ENCODE measurements at regions not wholly inside any gene's neighbourhood (a gene's known extent, or its start where the extent isn't known, plus 50 kb on each side); places are given as distances from the start of the nearest gene placed in this dataset.
A peak's percentile ranks its signal among the peaks of the same experiment; 100 is the strongest.

- no peak for DNase-seq
Measured at GRCh38 chr2:150907466-150907865, 354.2 kb downstream of the RBM43 start.

- DNase-seq, result no peak
Measured at GRCh38 chr2:150903461-150903860, 358.2 kb downstream of the RBM43 start.

GRCh38 chr2:150903055-150903454 is 358.6 kb downstream of the RBM43 start:
- DNase-seq, result no peak

- DNase-seq, result no peak
Measured at GRCh38 chr2:150900913-150901312, 360.8 kb downstream of the RBM43 start.

GRCh38 chr2:150895968-150896367 is 365.7 kb downstream of the RBM43 start:
- DNase-seq, result no peak

GRCh38 chr2:150889141-150889540 is 372.5 kb downstream of the RBM43 start:
- DNase-seq, result no peak

- no peak for DNase-seq
Measured at GRCh38 chr2:150888337-150888736, 373.3 kb downstream of the RBM43 start.

GRCh38 chr2:150887926-150888325 is 373.7 kb downstream of the RBM43 start:
- no peak for DNase-seq

GRCh38 chr2:150885774-150886386 is 375.8 kb downstream of the RBM43 start:
- DNase-seq, result peak in 1 of 3 donors; percentile 37

- DNase-seq, result no peak
Measured at GRCh38 chr2:150885236-150885635, 376.4 kb downstream of the RBM43 start.

GRCh38 chr2:150883613-150883895 is 378.1 kb downstream of the RBM43 start:
- DNase-seq, result no peak

- no peak for DNase-seq
Measured at GRCh38 chr2:150882751-150883612, 378.7 kb downstream of the RBM43 start.

GRCh38 chr2:150880986-150881385 is 380.7 kb downstream of the RBM43 start:
- no peak for DNase-seq

- no peak for DNase-seq
Measured at GRCh38 chr2:150878356-150878755, 383.3 kb downstream of the RBM43 start.

- peak; percentile 47 to 90 (median 60) for DNase-seq
Measured at GRCh38 chr2:150876251-150876950, 385.3 kb downstream of the RBM43 start.

- DNase-seq, result no peak
Measured at GRCh38 chr2:150873396-150873772, 385.9 kb upstream of the RND3 start.

- DNase-seq, result no peak
Measured at GRCh38 chr2:150872756-150873395, 385.4 kb upstream of the RND3 start.

GRCh38 chr2:150866431-150866830 is 379.0 kb upstream of the RND3 start:
- no peak for DNase-seq

- DNase-seq, result no peak
Measured at GRCh38 chr2:150863691-150864090, 376.2 kb upstream of the RND3 start.

- DNase-seq, result no peak
Measured at GRCh38 chr2:150860301-150860700, 372.8 kb upstream of the RND3 start.

- no peak for DNase-seq
Measured at GRCh38 chr2:150859877-150860276, 372.4 kb upstream of the RND3 start.

GRCh38 chr2:150859162-150859561 is 371.7 kb upstream of the RND3 start:
- no peak for DNase-seq

GRCh38 chr2:150858382-150858781 is 370.9 kb upstream of the RND3 start:
- DNase-seq, result no peak
